Mammary epithelial cell (primary cell): ENCODE measurements at regions not wholly inside any gene's neighbourhood (a gene's known extent, or its start where the extent isn't known, plus 50 kb on each side); places are given as distances from the start of the nearest gene placed in this dataset.

Experiments
- EZH2 ChIP-seq: IDR thresholded peaks from 2 replicates; pipeline ENCODE4 v1.6.1; 2012; ENCODE audit warnings: low read length, inconsistent platforms, borderline replicate concordance
- TF ChIP-seq, protein P1 (sequence below), 2 donors: IDR thresholded peaks in 1 of 2; conservative IDR thresholded peaks in 1 of 2; 2 replicates each; pipeline ENCODE4 v1.5.1; 2011 to 2012; ENCODE audit warnings: inconsistent platforms in 2 of 2, low read length in 2 of 2, mild to moderate bottlenecking in 2 of 2, control low read depth in 1 of 2, low read depth in 1 of 2; ENCODE audit not compliant: insufficient read depth in 1 of 2; ENCODE audit errors: extremely low read depth in 1 of 2

DNA sequence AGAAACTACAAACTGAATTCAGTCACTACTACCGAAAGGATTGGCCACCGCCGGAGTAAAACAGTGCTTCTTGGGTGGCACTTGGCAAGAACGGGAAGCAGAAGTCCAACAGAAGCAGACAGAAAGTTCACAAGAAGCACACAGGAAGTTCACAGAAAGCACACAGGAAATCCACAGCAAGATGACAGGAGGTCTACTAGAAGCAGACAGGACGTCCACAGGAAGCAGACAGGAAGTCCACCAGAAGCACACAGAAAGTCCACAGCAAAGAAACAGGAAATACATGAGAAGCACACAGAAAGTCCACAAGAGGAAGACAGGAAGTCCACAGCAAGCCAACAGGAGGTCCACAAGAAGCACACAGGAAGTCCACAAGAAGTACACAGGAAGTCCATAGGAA is 399.2 kb upstream of the AUTS2 start:
- TF ChIP-seq, protein P1, sequence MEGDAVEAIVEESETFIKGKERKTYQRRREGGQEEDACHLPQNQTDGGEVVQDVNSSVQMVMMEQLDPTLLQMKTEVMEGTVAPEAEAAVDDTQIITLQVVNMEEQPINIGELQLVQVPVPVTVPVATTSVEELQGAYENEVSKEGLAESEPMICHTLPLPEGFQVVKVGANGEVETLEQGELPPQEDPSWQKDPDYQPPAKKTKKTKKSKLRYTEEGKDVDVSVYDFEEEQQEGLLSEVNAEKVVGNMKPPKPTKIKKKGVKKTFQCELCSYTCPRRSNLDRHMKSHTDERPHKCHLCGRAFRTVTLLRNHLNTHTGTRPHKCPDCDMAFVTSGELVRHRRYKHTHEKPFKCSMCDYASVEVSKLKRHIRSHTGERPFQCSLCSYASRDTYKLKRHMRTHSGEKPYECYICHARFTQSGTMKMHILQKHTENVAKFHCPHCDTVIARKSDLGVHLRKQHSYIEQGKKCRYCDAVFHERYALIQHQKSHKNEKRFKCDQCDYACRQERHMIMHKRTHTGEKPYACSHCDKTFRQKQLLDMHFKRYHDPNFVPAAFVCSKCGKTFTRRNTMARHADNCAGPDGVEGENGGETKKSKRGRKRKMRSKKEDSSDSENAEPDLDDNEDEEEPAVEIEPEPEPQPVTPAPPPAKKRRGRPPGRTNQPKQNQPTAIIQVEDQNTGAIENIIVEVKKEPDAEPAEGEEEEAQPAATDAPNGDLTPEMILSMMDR (conservative IDR thresholded peaks at IDR 0.05 in 1 of 2, IDR thresholded peaks at IDR 0.05 in 1 of 2; ENCODE audit: extremely low read depth in 1 of 2, insufficient read depth in 1 of 2, low read depth in 1 of 2, low read length in 2 of 2), result no peak
- TF ChIP-seq EZH2, result no peak
